ENCODE measurements at regions not wholly inside any gene's neighbourhood (a gene's known extent, or its start where the extent isn't known, plus 50 kb on each side); places are given as distances from the start of the nearest gene placed in this dataset.

GRCh38 chr9:20276762-20277161, 345.5 kb downstream of the MLLT3 start:
- no peak for TF ChIP-seq CTCF (IDR thresholded peaks at IDR 0.05; ENCODE audit: extremely low read depth, missing control alignments)
- no peak for DNase-seq (ENCODE audit: low spot score)

DNA sequence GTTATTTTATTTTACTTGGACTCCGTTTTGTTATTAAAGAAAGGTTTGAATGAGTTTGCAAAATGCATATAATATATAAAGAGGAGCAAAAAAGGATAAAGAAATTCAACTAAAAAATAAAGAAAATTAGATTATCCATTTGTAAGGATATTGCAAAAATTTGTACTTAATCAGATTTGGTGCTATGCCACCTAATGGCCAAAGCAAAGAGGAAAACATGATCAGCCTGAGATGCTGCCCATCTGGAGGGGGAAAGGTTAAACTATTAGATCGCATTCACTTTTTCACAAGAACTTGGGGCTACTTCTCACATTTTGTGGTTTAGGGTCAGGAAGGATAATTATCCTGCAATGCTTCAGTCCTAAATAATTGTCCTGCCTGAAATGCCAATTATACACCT, 350.6 kb downstream of the MLLT3 start:
- no peak for DNase-seq (ENCODE audit: low spot score)
- no peak for TF ChIP-seq CTCF (IDR thresholded peaks at IDR 0.05; ENCODE audit: extremely low read depth, missing control alignments)

GRCh38 chr9:20271096-20271495, 351.2 kb downstream of the MLLT3 start:
- DNase-seq (ENCODE audit: low spot score), result no peak
- TF ChIP-seq CTCF (IDR thresholded peaks at IDR 0.05; ENCODE audit: extremely low read depth, missing control alignments), result no peak

- no peak for TF ChIP-seq CTCF (IDR thresholded peaks at IDR 0.05; ENCODE audit: extremely low read depth, missing control alignments)
These were observed 352.1 kb downstream of the MLLT3 start for GRCh38 chr9:20270161-20270560.

GRCh38 chr9:20269620-20270019, 352.7 kb downstream of the MLLT3 start:
- TF ChIP-seq CTCF (IDR thresholded peaks at IDR 0.05; ENCODE audit: extremely low read depth, missing control alignments), result no peak
- DNase-seq (ENCODE audit: low spot score), result no peak

More at GRCh38 chr9:20270161-20270560, 352.1 kb downstream of the MLLT3 start:
- no peak for DNase-seq (ENCODE audit: low spot score)

GRCh38 chr9:20264896-20265295, 357.4 kb downstream of the MLLT3 start:
- no peak for DNase-seq (ENCODE audit: low spot score)
- no peak for TF ChIP-seq CTCF (IDR thresholded peaks at IDR 0.05; ENCODE audit: extremely low read depth, missing control alignments)

DNA sequence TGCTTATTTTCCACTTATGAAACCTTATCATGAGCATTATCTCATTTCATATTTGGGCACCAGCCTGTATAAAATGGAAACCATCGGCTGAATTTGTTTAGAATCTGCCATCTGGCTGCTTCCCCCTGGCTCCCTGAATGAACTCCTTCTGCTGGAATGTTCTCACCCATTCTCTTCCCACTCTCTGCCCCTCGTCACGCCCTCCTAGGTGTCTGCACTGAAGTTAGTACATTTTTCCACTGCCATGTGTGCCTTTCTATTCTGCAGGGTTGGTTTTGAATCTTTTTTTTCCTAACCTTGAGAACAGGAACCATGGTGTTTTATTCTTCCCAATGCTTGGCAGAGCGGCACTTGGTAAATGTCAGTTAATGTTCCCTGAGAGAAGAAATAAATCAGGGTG, 359.7 kb downstream of the MLLT3 start:
- TF ChIP-seq CTCF (IDR thresholded peaks at IDR 0.05; ENCODE audit: extremely low read depth, missing control alignments), result no peak
- DNase-seq (ENCODE audit: low spot score), result no peak

Measured in GM20000 (cell line).